ENCODE measurements at regions not wholly inside any gene's neighbourhood (a gene's known extent, or its start where the extent isn't known, plus 50 kb on each side); places are given as distances from the start of the nearest gene placed in this dataset.
"Not testable (repeated sequence)": the region's sequence is repeated elsewhere in the genome, so short reads cannot be mapped to it uniquely, and the experiment has no call there.

DNA sequence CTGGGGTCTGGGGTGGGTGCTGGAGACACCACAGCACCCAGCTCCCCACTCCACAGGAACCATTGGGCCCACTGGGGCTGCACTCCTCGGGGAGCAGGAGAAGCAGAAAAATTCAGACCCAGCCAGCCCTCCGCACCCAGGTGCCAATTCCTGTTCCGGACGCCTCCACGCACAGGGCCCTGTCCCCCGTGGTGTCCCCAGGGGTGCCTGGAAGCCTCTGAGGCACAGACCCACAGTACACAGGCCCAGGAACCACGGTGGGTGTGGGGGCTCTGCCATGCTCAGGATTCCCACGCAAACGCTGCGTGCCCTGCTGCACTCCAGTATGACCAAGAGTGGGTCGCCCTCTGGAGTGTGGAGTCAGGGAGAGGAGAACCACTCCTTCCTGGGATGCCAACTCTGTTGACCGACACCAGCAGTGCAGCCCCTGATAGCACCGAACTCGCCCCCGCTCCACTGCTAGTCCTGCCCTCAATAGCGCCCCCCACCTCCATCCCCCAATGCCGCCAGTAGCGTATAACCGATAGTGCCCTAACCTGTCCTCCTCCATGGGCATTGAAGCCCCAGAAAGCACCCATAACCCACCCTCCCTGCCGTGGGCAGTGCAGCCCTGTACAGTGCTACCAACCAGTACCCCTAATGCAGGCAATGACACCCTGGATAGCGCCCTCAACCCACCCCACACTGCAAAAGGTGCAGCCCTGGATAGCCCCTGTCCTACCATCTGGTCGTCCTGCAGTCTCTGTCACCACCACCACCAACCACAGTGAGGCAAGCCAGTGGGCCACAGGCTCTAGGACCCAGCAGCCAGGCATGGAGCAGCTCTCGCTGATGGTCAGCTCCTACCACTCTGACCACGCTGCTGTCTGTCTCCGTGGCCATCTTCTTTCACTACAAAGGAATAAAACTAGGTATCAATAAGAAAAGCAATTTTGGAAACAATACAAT, 2877.2 kb downstream of the RPIA start:
- TF ChIP-seq, protein P1, sequence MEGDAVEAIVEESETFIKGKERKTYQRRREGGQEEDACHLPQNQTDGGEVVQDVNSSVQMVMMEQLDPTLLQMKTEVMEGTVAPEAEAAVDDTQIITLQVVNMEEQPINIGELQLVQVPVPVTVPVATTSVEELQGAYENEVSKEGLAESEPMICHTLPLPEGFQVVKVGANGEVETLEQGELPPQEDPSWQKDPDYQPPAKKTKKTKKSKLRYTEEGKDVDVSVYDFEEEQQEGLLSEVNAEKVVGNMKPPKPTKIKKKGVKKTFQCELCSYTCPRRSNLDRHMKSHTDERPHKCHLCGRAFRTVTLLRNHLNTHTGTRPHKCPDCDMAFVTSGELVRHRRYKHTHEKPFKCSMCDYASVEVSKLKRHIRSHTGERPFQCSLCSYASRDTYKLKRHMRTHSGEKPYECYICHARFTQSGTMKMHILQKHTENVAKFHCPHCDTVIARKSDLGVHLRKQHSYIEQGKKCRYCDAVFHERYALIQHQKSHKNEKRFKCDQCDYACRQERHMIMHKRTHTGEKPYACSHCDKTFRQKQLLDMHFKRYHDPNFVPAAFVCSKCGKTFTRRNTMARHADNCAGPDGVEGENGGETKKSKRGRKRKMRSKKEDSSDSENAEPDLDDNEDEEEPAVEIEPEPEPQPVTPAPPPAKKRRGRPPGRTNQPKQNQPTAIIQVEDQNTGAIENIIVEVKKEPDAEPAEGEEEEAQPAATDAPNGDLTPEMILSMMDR (IDR thresholded peaks at IDR 0.05; ENCODE audit: insufficient read depth, low read depth, low read length) = not testable (repeated sequence)
- not testable (repeated sequence) for TF ChIP-seq EZH2 (IDR thresholded peaks at IDR 0.05; ENCODE audit: insufficient read depth, low read length)
